ENCODE measurements at regions not wholly inside any gene's neighbourhood (a gene's known extent, or its start where the extent isn't known, plus 50 kb on each side); places are given as distances from the start of the nearest gene placed in this dataset.

GRCh38 chrX:5425119-5425518 lies 803.5 kb downstream of the NLGN4X start:
- H3K27me3 Mint-ChIP-seq (ENCODE audit: low read depth), result no peaks in the 10 kb centered on the region
- TF ChIP-seq, protein P1, sequence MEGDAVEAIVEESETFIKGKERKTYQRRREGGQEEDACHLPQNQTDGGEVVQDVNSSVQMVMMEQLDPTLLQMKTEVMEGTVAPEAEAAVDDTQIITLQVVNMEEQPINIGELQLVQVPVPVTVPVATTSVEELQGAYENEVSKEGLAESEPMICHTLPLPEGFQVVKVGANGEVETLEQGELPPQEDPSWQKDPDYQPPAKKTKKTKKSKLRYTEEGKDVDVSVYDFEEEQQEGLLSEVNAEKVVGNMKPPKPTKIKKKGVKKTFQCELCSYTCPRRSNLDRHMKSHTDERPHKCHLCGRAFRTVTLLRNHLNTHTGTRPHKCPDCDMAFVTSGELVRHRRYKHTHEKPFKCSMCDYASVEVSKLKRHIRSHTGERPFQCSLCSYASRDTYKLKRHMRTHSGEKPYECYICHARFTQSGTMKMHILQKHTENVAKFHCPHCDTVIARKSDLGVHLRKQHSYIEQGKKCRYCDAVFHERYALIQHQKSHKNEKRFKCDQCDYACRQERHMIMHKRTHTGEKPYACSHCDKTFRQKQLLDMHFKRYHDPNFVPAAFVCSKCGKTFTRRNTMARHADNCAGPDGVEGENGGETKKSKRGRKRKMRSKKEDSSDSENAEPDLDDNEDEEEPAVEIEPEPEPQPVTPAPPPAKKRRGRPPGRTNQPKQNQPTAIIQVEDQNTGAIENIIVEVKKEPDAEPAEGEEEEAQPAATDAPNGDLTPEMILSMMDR (IDR thresholded peaks at IDR 0.05), result no peak
- no peak for DNase-seq (ENCODE audit: low spot score)
- no peaks in the 10 kb centered on the region for H3K36me3 Mint-ChIP-seq (ENCODE audit: low read depth)
- no peak overlapping the region for H3K27ac Mint-ChIP-seq (ENCODE audit: unreplicated experiment)
- no peak overlapping the region for H3K4me3 Mint-ChIP-seq (ENCODE audit: unreplicated experiment)
- H3K4me1 Mint-ChIP-seq (ENCODE audit: low read depth), result no peaks in the 10 kb centered on the region
- peaks cover 46% of the 10 kb centered on the region for H3K9me3 Mint-ChIP-seq (ENCODE audit: low read depth)

GRCh38 chrX:5417381-5417780 lies 811.3 kb downstream of the NLGN4X start:
- DNase-seq (ENCODE audit: low spot score), result no peak
- TF ChIP-seq, protein P1 (IDR thresholded peaks at IDR 0.05), result no peak
- Mint-ChIP-seq H3K4me3 (ENCODE audit: unreplicated experiment) (no peak overlapping the region), H3K27ac (ENCODE audit: unreplicated experiment) (no peak overlapping the region), H3K9me3 (ENCODE audit: low read depth) (peaks cover 8% of the 10 kb centered on the region), H3K4me1 (ENCODE audit: low read depth) (no peaks in the 10 kb centered on the region), H3K36me3 (ENCODE audit: low read depth) (no peaks in the 10 kb centered on the region), H3K27me3 (ENCODE audit: low read depth) (no peaks in the 10 kb centered on the region)

GRCh38 chrX:5415738-5416137 lies 812.9 kb downstream of the NLGN4X start:
- Mint-ChIP-seq H3K27me3 (ENCODE audit: low read depth) (no peaks in the 10 kb centered on the region), H3K4me3 (ENCODE audit: unreplicated experiment) (no peak overlapping the region), H3K4me1 (ENCODE audit: low read depth) (no peaks in the 10 kb centered on the region), H3K9me3 (ENCODE audit: low read depth) (peaks cover 2% of the 10 kb centered on the region), H3K27ac (ENCODE audit: unreplicated experiment) (no peak overlapping the region), H3K36me3 (ENCODE audit: low read depth) (no peaks in the 10 kb centered on the region)
- no peak for DNase-seq (ENCODE audit: low spot score)
- TF ChIP-seq, protein P1 (IDR thresholded peaks at IDR 0.05), result no peak

GRCh38 chrX:5409106-5409505 lies 819.6 kb downstream of the NLGN4X start:
- Mint-ChIP-seq H3K27me3 (ENCODE audit: low read depth) (no peaks in the 10 kb centered on the region), H3K4me3 (ENCODE audit: unreplicated experiment) (no peak overlapping the region)

GRCh38 chrX:5402461-5402860 lies 826.2 kb downstream of the NLGN4X start:
- H3K4me3 Mint-ChIP-seq (ENCODE audit: unreplicated experiment), result no peak overlapping the region

More at GRCh38 chrX:5409106-5409505, 819.6 kb downstream of the NLGN4X start:
- TF ChIP-seq, protein P1 (IDR thresholded peaks at IDR 0.05), result no peak
- H3K9me3 Mint-ChIP-seq (ENCODE audit: low read depth), result peaks cover 10% of the 10 kb centered on the region
- no peaks in the 10 kb centered on the region for H3K36me3 Mint-ChIP-seq (ENCODE audit: low read depth)
- H3K4me1 Mint-ChIP-seq (ENCODE audit: low read depth), result no peaks in the 10 kb centered on the region
- no peak overlapping the region for H3K27ac Mint-ChIP-seq (ENCODE audit: unreplicated experiment)
- DNase-seq (ENCODE audit: low spot score), result no peak

More at GRCh38 chrX:5402461-5402860, 826.2 kb downstream of the NLGN4X start:
- no peaks in the 10 kb centered on the region for H3K27me3 Mint-ChIP-seq (ENCODE audit: low read depth)
- peaks cover 8% of the 10 kb centered on the region for H3K9me3 Mint-ChIP-seq (ENCODE audit: low read depth)
- no peaks in the 10 kb centered on the region for H3K36me3 Mint-ChIP-seq (ENCODE audit: low read depth)
- TF ChIP-seq, protein P1 (IDR thresholded peaks at IDR 0.05), result no peak
- H3K4me1 Mint-ChIP-seq (ENCODE audit: low read depth), result no peaks in the 10 kb centered on the region
- DNase-seq (ENCODE audit: low spot score), result no peak
- H3K27ac Mint-ChIP-seq (ENCODE audit: unreplicated experiment), result no peak overlapping the region
